ENCODE measurements at regions not wholly inside any gene's neighbourhood (a gene's known extent, or its start where the extent isn't known, plus 50 kb on each side); places are given as distances from the start of the nearest gene placed in this dataset.
A peak's percentile ranks its signal among the peaks of the same experiment; 100 is the strongest.

GRCh38 chr12:16972923-16973770, 367.2 kb upstream of the LMO3 start:
- no peak for DNase-seq (ENCODE audit: low spot score)

GRCh38 chr12:16962889-16963288, 356.9 kb upstream of the LMO3 start:
- no peak for DNase-seq (ENCODE audit: low spot score)

GRCh38 chr12:16955083-16955657, 349.2 kb upstream of the LMO3 start:
- peak; percentile 24 for DNase-seq (ENCODE audit: low spot score)

- DNase-seq (ENCODE audit: low spot score), result no peak
Observed at GRCh38 chr12:16949871-16950667, 344.1 kb upstream of the LMO3 start.

- DNase-seq (ENCODE audit: low spot score), result no peak
Observed at GRCh38 chr12:16949371-16949770, 343.4 kb upstream of the LMO3 start.

- no peak for DNase-seq (ENCODE audit: low spot score)
Observed at GRCh38 chr12:16946704-16947103, 340.7 kb upstream of the LMO3 start.

- peak; percentile 71 for DNase-seq (ENCODE audit: low spot score)
Observed at GRCh38 chr12:16939871-16940306, 333.9 kb upstream of the LMO3 start.

GRCh38 chr12:16927259-16927658, 321.3 kb upstream of the LMO3 start:
- no peak for DNase-seq (ENCODE audit: low spot score)

- no peak for DNase-seq (ENCODE audit: low spot score)
Observed at GRCh38 chr12:16920451-16920850, 314.5 kb upstream of the LMO3 start.

- no peak for DNase-seq (ENCODE audit: low spot score)
Observed at GRCh38 chr12:16919551-16919950, 313.6 kb upstream of the LMO3 start.

GRCh38 chr12:16914853-16915252, 308.9 kb upstream of the LMO3 start:
- DNase-seq (ENCODE audit: low spot score), result no peak

- DNase-seq (ENCODE audit: low spot score), result no peak
Observed at GRCh38 chr12:16913832-16914490, 308.0 kb upstream of the LMO3 start.

GRCh38 chr12:16901946-16902345, 296.0 kb upstream of the LMO3 start:
- no peak for DNase-seq (ENCODE audit: low spot score)

GRCh38 chr12:16893426-16893825, 287.5 kb upstream of the LMO3 start:
- DNase-seq (ENCODE audit: low spot score), result no peak

- no peak for DNase-seq (ENCODE audit: low spot score)
Observed at GRCh38 chr12:16891673-16892072, 285.7 kb upstream of the LMO3 start.

GRCh38 chr12:16884819-16885218, 278.9 kb upstream of the LMO3 start:
- DNase-seq (ENCODE audit: low spot score), result no peak

GRCh38 chr12:16884056-16884455, 278.1 kb upstream of the LMO3 start:
- DNase-seq (ENCODE audit: low spot score), result no peak

GRCh38 chr12:16881986-16882570, 276.1 kb upstream of the LMO3 start:
- DNase-seq (ENCODE audit: low spot score), result no peak

- no peak for DNase-seq (ENCODE audit: low spot score)
Observed at GRCh38 chr12:16880864-16881285, 274.9 kb upstream of the LMO3 start.

- no peak for DNase-seq (ENCODE audit: low spot score)
Observed at GRCh38 chr12:16870845-16871244, 264.9 kb upstream of the LMO3 start.

GRCh38 chr12:16863742-16864141, 257.8 kb upstream of the LMO3 start:
- DNase-seq (ENCODE audit: low spot score), result no peak

- no peak for DNase-seq (ENCODE audit: low spot score)
Observed at GRCh38 chr12:16857456-16857923, 251.5 kb upstream of the LMO3 start.

All from COLO829 (cell line).